Mesothelial cell of epicardium (in vitro differentiated cells): ENCODE measurements at regions not wholly inside any gene's neighbourhood (a gene's known extent, or its start where the extent isn't known, plus 50 kb on each side); places are given as distances from the start of the nearest gene placed in this dataset.

Source experiments
- DNase-seq, 2 experiments: peaks; one replicate each; pipeline ENCODE4 v3.0.0; 2021; ENCODE audit warnings: low spot score in 2 of 2; ENCODE audit not compliant: unreplicated experiment in 2 of 2
- H3K27ac Mint-ChIP-seq: 2 replicates; pipeline ENCODE4 v1.8.0; 2021; ENCODE audit warnings: mixed read lengths
- H3K27me3 Mint-ChIP-seq: 2 replicates; pipeline ENCODE4 v1.8.0; 2021; ENCODE audit warnings: low read depth, mixed read lengths
- H3K36me3 Mint-ChIP-seq: 2 replicates; pipeline ENCODE4 v1.8.0; 2021; ENCODE audit warnings: mixed read lengths
- H3K4me1 Mint-ChIP-seq: 2 replicates; pipeline ENCODE4 v1.8.0; 2021; ENCODE audit warnings: mixed read lengths
- H3K4me3 Mint-ChIP-seq: 2 replicates; pipeline ENCODE4 v1.8.0; 2021; ENCODE audit warnings: mild to moderate bottlenecking, moderate library complexity, mixed read lengths
- H3K9me3 Mint-ChIP-seq: 2 replicates; pipeline ENCODE4 v1.8.0; 2021; ENCODE audit warnings: mixed read lengths
- TF ChIP-seq, protein P1 (sequence below): fragments of 200-600 bp; sonication (generic); IDR thresholded peaks from one replicate; pipeline ENCODE4 v1.5.0; 2021; ENCODE audit warnings: antibody characterized with exemption; ENCODE audit not compliant: unreplicated experiment

DNA sequence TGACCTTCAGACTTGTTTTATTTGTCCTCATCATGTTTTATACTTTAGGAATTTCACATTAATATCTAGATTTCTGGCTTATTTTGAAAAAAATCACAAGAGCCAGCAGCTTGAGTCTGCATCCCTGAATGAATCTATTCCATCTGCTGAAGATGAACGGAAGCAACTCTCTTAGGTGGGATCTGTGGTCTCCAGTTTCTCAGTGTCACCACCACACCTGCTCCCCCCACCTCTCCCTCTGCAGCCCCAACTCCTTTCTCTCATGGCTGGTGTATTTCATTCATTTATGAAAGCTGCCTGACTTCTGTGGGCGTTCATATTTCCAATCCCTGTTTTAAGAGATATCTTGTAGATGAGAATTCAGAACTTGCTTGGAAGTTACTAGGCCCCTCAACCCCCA, 102.1 kb upstream of the AGBL1 start:
- no peaks in the 10 kb centered on the region for H3K36me3 Mint-ChIP-seq
- no peak overlapping the region for H3K27ac Mint-ChIP-seq
- peaks cover 16% of the 10 kb centered on the region for H3K27me3 Mint-ChIP-seq
- H3K9me3 Mint-ChIP-seq, result peaks cover 21% of the 10 kb centered on the region
- TF ChIP-seq, protein P1, sequence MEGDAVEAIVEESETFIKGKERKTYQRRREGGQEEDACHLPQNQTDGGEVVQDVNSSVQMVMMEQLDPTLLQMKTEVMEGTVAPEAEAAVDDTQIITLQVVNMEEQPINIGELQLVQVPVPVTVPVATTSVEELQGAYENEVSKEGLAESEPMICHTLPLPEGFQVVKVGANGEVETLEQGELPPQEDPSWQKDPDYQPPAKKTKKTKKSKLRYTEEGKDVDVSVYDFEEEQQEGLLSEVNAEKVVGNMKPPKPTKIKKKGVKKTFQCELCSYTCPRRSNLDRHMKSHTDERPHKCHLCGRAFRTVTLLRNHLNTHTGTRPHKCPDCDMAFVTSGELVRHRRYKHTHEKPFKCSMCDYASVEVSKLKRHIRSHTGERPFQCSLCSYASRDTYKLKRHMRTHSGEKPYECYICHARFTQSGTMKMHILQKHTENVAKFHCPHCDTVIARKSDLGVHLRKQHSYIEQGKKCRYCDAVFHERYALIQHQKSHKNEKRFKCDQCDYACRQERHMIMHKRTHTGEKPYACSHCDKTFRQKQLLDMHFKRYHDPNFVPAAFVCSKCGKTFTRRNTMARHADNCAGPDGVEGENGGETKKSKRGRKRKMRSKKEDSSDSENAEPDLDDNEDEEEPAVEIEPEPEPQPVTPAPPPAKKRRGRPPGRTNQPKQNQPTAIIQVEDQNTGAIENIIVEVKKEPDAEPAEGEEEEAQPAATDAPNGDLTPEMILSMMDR, result no peak
- no peak for DNase-seq
- H3K4me3 Mint-ChIP-seq, result no peak overlapping the region
- no peaks in the 10 kb centered on the region for H3K4me1 Mint-ChIP-seq

DNA sequence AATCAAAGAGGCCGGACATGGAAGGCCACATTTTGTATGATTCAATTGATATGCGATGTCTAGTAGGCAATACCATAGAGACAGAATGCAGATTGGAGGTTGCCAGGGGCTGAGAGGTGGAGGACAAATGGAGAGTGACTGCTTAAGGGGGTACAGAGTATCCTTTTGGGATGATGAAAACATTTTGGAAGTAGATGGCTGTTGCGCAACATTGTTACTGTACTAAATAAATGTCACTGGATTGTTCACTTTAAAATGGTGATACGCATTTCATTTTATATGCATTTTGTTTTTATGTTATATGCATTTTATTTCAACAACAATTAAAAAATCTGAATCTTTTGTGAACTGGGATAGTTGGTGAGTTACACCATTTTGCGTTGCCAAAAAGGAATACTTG, 99.7 kb upstream of the AGBL1 start:
- H3K4me3 Mint-ChIP-seq, result no peak overlapping the region
- DNase-seq, result no peak
- TF ChIP-seq, protein P1, result no peak
- peaks cover 13% of the 10 kb centered on the region for H3K27me3 Mint-ChIP-seq
- no peak overlapping the region for H3K27ac Mint-ChIP-seq
- peaks cover 22% of the 10 kb centered on the region for H3K9me3 Mint-ChIP-seq
- no peaks in the 10 kb centered on the region for H3K4me1 Mint-ChIP-seq
- H3K36me3 Mint-ChIP-seq, result no peaks in the 10 kb centered on the region

DNA sequence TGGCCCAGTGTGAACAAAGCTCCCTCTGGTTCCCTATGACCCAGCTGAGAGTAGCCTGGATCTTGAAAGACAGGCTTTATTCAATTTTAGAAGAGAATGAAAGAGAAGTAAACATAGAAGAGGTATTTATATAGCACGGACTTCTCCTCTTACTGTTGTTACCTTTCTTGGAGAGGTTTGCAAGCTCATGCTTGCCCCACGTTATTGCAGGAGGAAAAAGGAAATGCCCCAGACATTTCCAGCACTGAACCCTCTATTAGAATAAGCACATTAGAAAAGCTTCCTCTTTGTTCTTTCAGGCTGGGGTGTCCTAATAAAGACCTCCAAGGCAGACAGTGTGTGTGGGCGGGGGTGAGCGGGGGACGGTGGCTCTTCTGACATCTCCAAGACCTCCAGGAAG, 98.7 kb upstream of the AGBL1 start:
- Mint-ChIP-seq H3K4me3 (no peak overlapping the region), H3K9me3 (peaks cover 19% of the 10 kb centered on the region), H3K27ac (no peak overlapping the region), H3K27me3 (peaks cover 18% of the 10 kb centered on the region), H3K4me1 (no peaks in the 10 kb centered on the region), H3K36me3 (no peaks in the 10 kb centered on the region)
- TF ChIP-seq, protein P1, result no peak
- DNase-seq, result no peak

DNA sequence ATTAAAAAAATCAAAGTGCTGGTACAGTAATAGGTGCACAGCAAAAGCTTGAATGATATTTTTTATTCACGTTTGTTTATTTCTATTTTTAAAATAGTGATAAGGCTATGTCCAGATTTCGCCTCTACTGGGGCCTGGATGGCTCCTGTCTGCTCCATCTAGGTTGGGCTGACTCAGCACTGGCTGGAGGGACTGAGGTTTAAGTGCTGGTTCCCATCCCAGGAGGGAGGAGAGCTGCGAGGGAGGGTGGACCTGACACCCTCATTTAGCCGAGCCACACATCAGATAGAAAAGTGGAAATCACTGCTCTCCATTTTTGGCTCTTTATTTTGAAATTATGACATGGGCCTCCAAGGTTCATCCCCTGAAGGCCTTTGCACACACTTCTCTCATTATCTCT, 95.4 kb upstream of the AGBL1 start:
- H3K27ac Mint-ChIP-seq, result no peak overlapping the region
- H3K27me3 Mint-ChIP-seq, result peaks cover 18% of the 10 kb centered on the region
- TF ChIP-seq, protein P1, result no peak
- DNase-seq, result no peak
- H3K4me3 Mint-ChIP-seq, result no peak overlapping the region
- H3K9me3 Mint-ChIP-seq, result peaks cover 12% of the 10 kb centered on the region
- H3K4me1 Mint-ChIP-seq, result no peaks in the 10 kb centered on the region
- H3K36me3 Mint-ChIP-seq, result no peaks in the 10 kb centered on the region

DNA sequence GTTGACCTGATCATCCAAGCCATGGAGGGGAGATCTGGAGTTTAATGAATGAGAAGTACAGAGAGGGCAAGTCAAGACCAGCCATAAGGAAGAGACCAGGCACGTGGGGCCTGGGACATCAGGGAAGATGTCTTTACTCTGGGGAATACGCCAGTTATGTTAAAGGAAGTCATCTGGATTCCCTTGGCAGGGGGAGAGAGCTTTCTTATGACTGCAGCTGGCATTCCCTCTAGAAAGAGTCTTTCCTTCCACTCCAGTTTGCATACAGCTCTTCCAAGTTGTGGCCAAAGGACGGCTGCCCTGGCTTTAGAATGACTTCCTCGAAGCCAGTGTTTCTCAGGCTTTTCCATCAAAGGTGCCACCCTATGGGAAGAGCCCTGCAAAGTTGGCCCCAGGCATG, 93.6 kb upstream of the AGBL1 start:
- no peak overlapping the region for H3K4me3 Mint-ChIP-seq
- no peaks in the 10 kb centered on the region for H3K36me3 Mint-ChIP-seq
- no peak overlapping the region for H3K27ac Mint-ChIP-seq
- no peak for DNase-seq
- TF ChIP-seq, protein P1, result no peak
- peaks cover 12% of the 10 kb centered on the region for H3K27me3 Mint-ChIP-seq
- H3K4me1 Mint-ChIP-seq, result no peaks in the 10 kb centered on the region
- H3K9me3 Mint-ChIP-seq, result peaks cover 4% of the 10 kb centered on the region

DNA sequence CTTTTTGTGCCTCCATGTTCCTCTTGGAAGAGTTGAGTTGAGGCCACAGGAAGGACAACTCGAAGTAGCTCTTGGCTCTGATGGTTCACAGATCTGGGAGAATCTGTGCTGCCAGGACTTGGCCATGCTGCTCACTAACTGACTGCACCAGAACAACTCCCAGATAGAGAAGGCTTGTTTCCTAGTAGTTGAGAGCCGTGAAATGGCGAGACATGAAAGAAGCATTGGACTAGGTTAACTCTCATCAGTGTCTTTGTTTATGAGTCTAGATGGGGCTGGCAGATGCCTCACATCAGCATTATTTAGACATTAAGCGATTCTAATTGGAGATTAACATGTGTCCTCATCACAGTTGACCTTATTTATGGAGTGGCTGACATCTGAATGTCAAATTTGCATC, 92.9 kb upstream of the AGBL1 start:
- H3K36me3 Mint-ChIP-seq, result no peaks in the 10 kb centered on the region

More for the DNA sequence above, 92.9 kb upstream of the AGBL1 start:
- TF ChIP-seq, protein P1, result no peak
- Mint-ChIP-seq H3K9me3 (peaks cover 4% of the 10 kb centered on the region), H3K4me1 (no peaks in the 10 kb centered on the region), H3K4me3 (no peak overlapping the region), H3K27ac (no peak overlapping the region), H3K27me3 (peaks cover 12% of the 10 kb centered on the region)
- no peak for DNase-seq
